Chondrocyte (in vitro differentiated cells): ENCODE measurements at regions not wholly inside any gene's neighbourhood (a gene's known extent, or its start where the extent isn't known, plus 50 kb on each side); places are given as distances from the start of the nearest gene placed in this dataset.
"Not testable (repeated sequence)": the region's sequence is repeated elsewhere in the genome, so short reads cannot be mapped to it uniquely, and the experiment has no call there.

ENCODE experiments used
- DNase-seq: peaks from one replicate; pipeline ENCODE4 v3.0.0; 2021; ENCODE audit warnings: mixed read lengths, low spot score
- H3K27ac Mint-ChIP-seq: one replicate; pipeline ENCODE4 v1.8.0; 2021; ENCODE audit warnings: mild to moderate bottlenecking, moderate library complexity, mixed read lengths; ENCODE audit not compliant: unreplicated experiment
- H3K27me3 Mint-ChIP-seq: 2 replicates; pipeline ENCODE4 v1.8.0; 2021; ENCODE audit warnings: low read depth, mixed read lengths
- H3K36me3 Mint-ChIP-seq: 2 replicates; pipeline ENCODE4 v1.8.0; 2021; ENCODE audit warnings: low read depth, mixed read lengths
- H3K4me1 Mint-ChIP-seq: 2 replicates; pipeline ENCODE4 v1.8.0; 2021; ENCODE audit warnings: low read depth, mild to moderate bottlenecking, mixed read lengths
- H3K4me3 Mint-ChIP-seq: one replicate; pipeline ENCODE4 v1.8.0; 2021; ENCODE audit warnings: mild to moderate bottlenecking, moderate library complexity, mixed read lengths; ENCODE audit not compliant: unreplicated experiment
- H3K9me3 Mint-ChIP-seq: 2 replicates; pipeline ENCODE4 v1.8.0; 2021; ENCODE audit warnings: low read depth, mixed read lengths
- TF ChIP-seq, protein P1 (sequence below): fragments of 200-600 bp; sonication (generic); IDR thresholded peaks from 2 replicates; pipeline ENCODE4 v1.5.0; 2021; ENCODE audit warnings: antibody characterized with exemption, mild to moderate bottlenecking, moderate library complexity

DNA sequence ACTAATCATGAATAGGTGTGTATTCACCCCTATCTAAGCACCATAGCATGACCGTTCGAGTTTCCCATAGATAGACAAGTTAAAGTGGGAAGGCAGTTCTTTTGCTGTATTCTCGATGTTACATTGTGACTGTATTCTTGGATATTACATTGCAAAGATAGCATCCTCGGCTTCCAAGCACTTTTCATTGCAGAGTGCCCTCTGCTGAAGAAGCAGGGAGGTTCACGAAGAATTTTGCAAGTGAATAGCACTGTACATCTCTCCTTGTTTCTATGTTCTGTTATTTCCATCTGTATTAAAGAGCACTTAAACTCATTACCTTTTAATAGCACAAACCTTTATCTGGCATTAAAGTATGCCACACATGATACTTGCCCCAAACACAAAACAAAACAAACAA lies 426.7 kb upstream of the ARX start:
- peaks cover 3% of the 10 kb centered on the region for H3K27me3 Mint-ChIP-seq
- no peak overlapping the region for H3K4me3 Mint-ChIP-seq
- TF ChIP-seq, protein P1, sequence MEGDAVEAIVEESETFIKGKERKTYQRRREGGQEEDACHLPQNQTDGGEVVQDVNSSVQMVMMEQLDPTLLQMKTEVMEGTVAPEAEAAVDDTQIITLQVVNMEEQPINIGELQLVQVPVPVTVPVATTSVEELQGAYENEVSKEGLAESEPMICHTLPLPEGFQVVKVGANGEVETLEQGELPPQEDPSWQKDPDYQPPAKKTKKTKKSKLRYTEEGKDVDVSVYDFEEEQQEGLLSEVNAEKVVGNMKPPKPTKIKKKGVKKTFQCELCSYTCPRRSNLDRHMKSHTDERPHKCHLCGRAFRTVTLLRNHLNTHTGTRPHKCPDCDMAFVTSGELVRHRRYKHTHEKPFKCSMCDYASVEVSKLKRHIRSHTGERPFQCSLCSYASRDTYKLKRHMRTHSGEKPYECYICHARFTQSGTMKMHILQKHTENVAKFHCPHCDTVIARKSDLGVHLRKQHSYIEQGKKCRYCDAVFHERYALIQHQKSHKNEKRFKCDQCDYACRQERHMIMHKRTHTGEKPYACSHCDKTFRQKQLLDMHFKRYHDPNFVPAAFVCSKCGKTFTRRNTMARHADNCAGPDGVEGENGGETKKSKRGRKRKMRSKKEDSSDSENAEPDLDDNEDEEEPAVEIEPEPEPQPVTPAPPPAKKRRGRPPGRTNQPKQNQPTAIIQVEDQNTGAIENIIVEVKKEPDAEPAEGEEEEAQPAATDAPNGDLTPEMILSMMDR = peak; percentile 33
- no peaks in the 10 kb centered on the region for H3K4me1 Mint-ChIP-seq
- no peaks in the 10 kb centered on the region for H3K36me3 Mint-ChIP-seq
- H3K27ac Mint-ChIP-seq = no peak overlapping the region
- no peak for DNase-seq
- H3K9me3 Mint-ChIP-seq = no peaks in the 10 kb centered on the region

DNA sequence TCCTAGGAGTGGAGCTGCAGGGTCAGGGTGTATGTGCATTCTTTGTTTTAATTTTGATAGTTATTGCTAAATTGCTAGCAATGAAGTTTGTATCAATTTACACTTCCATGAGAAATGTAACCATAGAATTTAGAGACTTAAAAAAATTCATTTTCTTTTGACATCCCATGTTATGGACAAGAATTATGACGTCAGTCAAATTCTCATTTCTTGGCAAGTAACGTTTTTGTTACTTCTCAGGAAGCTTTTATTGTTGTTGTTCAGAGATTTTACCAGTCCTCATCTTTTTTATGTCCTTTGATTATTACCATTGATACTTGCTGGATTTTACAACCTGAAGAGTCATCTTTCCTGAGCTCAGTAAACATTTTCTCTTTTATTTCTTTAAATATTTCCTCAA lies 417.5 kb upstream of the ARX start:
- TF ChIP-seq, protein P1 = no peak
- DNase-seq = no peak
- no peak overlapping the region for H3K4me3 Mint-ChIP-seq
- no peak overlapping the region for H3K27ac Mint-ChIP-seq
- H3K4me1 Mint-ChIP-seq = no peaks in the 10 kb centered on the region
- peaks cover 5% of the 10 kb centered on the region for H3K9me3 Mint-ChIP-seq
- peaks cover 5% of the 10 kb centered on the region for H3K27me3 Mint-ChIP-seq
- H3K36me3 Mint-ChIP-seq = no peaks in the 10 kb centered on the region

DNA sequence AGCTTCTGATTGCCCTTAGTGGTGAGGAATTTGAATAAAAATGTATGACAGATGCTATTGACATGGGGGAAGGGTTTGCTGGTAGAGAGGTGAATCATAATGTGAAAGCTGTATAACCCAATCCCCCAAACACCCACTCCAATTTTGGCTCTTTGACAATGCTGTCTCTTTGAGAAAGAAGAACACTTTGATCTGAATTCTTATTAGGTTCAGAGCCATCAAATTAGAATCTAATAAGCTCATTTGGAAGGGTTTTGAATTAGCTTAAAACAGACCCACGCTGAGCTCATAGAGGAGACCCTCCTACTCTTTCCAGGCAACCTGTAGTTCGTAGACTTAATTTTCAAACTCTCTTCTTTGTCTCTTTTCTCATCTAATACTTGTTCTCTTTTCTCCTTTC lies 416.6 kb upstream of the ARX start:
- H3K27me3 Mint-ChIP-seq = peaks cover 5% of the 10 kb centered on the region
- H3K36me3 Mint-ChIP-seq = no peaks in the 10 kb centered on the region
- no peak for DNase-seq
- peaks cover 5% of the 10 kb centered on the region for H3K9me3 Mint-ChIP-seq
- no peak overlapping the region for H3K27ac Mint-ChIP-seq
- TF ChIP-seq, protein P1 = no peak
- no peaks in the 10 kb centered on the region for H3K4me1 Mint-ChIP-seq
- H3K4me3 Mint-ChIP-seq = no peak overlapping the region

DNA sequence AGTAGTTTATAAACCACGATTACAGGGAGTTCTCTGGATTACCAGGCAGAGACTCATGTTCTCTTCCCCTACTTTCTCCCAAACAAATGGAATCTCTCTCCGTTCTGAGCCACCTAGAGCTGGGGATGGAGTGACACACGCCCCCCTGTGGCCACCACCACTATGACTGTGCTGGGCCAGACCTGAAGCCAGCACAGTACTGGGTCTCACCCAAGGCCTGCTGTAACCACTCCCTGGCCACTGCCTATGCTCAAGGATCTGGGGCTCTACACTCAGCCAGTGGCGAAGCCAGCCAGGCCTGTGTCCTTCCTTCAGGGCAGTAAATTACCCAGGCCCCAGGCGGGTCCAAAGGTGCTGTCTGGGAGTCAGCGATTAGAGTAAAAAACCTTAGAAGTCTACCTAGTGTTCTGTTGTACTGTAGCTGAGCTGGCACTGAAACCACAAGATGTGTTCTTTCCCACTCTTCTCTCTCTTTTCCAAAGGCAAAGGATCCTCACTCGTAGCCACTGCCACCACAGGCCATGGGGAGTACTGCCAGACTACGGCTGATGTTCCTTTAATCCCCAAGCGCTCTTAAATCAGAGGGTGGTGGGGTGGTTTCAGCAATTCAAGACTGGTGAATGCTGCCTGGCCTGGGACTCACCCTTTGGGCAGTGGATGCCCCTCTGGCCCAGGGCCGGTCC lies 412.2 kb upstream of the ARX start:
- peak; percentile 47 for DNase-seq
- Mint-ChIP-seq H3K4me3 (no peak overlapping the region), H3K27me3 (no peaks in the 10 kb centered on the region), H3K9me3 (peaks cover 14% of the 10 kb centered on the region), H3K4me1 (no peaks in the 10 kb centered on the region), H3K36me3 (no peaks in the 10 kb centered on the region), H3K27ac (no peak overlapping the region)
- TF ChIP-seq, protein P1 = no peak

DNA sequence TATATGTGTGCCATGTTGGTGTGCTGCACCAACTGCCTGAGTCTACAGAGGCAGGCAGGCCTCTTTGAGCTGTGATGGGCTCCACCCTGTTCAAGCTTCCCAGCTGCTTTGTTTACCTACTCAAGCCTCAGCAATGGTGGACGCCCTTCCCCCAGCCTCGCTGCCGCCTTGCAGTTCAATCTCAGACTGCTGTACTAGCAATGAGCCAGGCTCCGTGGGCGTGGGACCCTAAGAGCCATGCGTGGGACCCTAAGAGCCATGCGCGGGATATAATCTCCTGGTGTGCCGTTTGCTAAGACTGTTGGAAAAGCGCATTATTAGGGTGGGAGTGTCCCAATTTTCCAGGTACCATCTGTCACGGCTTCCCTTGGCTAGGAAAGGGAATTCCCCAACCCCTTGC lies 388.4 kb upstream of the ARX start:
- not testable (repeated sequence) for DNase-seq, H3K27ac Mint-ChIP-seq, H3K36me3 Mint-ChIP-seq, H3K4me1 Mint-ChIP-seq, H3K4me3 Mint-ChIP-seq, H3K27me3 Mint-ChIP-seq
- H3K9me3 Mint-ChIP-seq = peaks cover 16% of the 10 kb centered on the region

DNA sequence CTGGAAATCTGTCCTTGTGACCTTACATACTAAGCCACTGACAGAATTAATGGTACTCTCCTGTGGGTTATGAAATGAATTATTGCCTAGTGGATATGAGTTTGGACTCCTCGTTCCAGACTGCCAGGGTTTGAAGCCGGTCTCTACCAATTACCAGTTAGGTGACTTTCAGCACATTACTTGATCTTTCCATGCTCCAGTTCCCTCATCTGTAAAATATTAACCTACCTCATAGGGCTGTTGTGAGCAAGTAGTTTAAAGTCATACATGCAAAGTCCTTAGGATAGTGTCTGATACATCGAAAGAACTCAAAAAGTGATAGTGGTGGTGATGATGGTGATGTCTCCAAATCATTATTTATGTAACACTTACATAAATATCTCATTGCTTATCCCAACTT lies 373.5 kb upstream of the ARX start:
- Mint-ChIP-seq H3K9me3 (peaks cover 24% of the 10 kb centered on the region), H3K4me1 (no peaks in the 10 kb centered on the region), H3K27me3 (no peaks in the 10 kb centered on the region), H3K4me3 (no peak overlapping the region), H3K27ac (no peak overlapping the region), H3K36me3 (no peaks in the 10 kb centered on the region)
- DNase-seq = no peak
- TF ChIP-seq, protein P1 = no peak
